K562 (cell line): ENCODE measurements at regions not wholly inside any gene's neighbourhood (a gene's known extent, or its start where the extent isn't known, plus 50 kb on each side); places are given as distances from the start of the nearest gene placed in this dataset.

ENCODE experiments used
- ARID1B ChIP-seq: fragments of 450-650 bp; IDR thresholded peaks from 2 replicates; pipeline ENCODE4 v1.6.1; 2016; ENCODE audit warnings: antibody characterized with exemption, mild to moderate bottlenecking, inconsistent platforms
- EGR1 ChIP-seq: fragments of 450-650 bp; conservative IDR thresholded peaks from 2 replicates; pipeline ENCODE4 v1.6.1; 2017; ENCODE audit warnings: mild to moderate bottlenecking
- ETV6 ChIP-seq, 3 experiments: fragments of 150-350 bp in 1 of 3; sonication (generic) in 1 of 3; formaldehyde crosslinking in 1 of 3; IDR thresholded peaks; 2 replicates each; pipeline versions ENCODE4 v1.6.1 to v1.8.0; 2014 to 2022; ENCODE audit warnings: borderline replicate concordance in 2 of 3, low read depth in 2 of 3, antibody characterized with exemption in 1 of 3, low read length in 1 of 3, mild to moderate bottlenecking in 1 of 3, missing genetic modification reagents in 1 of 3
- FOXK2 ChIP-seq, 2 experiments: fragments of 450-650 bp; IDR thresholded peaks in 1 of 2; conservative IDR thresholded peaks in 1 of 2; 2 replicates each; pipeline ENCODE4 v1.6.1; 2016; ENCODE audit warnings: low read depth in 2 of 2, mild to moderate bottlenecking in 1 of 2
- HNRNPL ChIP-seq: fragments of 200-400 bp; formaldehyde crosslinking; IDR thresholded peaks from 2 replicates; pipeline ENCODE4 v1.6.1; 2017; ENCODE audit warnings: low read depth, mild to moderate bottlenecking, low read length
- JUNB ChIP-seq: fragments of 450-650 bp; formaldehyde crosslinking; conservative IDR thresholded peaks from 2 replicates; pipeline ENCODE4 v1.4.0; 2020; ENCODE audit warnings: mild to moderate bottlenecking
- NCOR1 ChIP-seq: fragments of 450-650 bp; IDR thresholded peaks from 2 replicates; pipeline ENCODE4 v1.6.1; 2016; ENCODE audit warnings: mild to moderate bottlenecking, moderate library complexity
- YBX1 ChIP-seq: fragments of 450-650 bp; IDR thresholded peaks from 2 replicates; pipeline ENCODE4 v1.7.1; 2016; ENCODE audit warnings: mild to moderate bottlenecking
- ZNF707 ChIP-seq: fragments of 250-450 bp; sonication (Bioruptor Pico); conservative IDR thresholded peaks from 2 replicates; pipeline ENCODE4 v1.8.0; 2022; ENCODE audit warnings: inconsistent platforms, mild to moderate bottlenecking, moderate library complexity
- TF ChIP-seq, protein P1 (sequence below), 3 experiments: IDR thresholded peaks in 2 of 3; conservative IDR thresholded peaks in 1 of 3; 2 replicates each; pipeline ENCODE4 v1.5.1; 2011 to 2012; ENCODE audit warnings: low read length in 3 of 3, mild to moderate bottlenecking in 3 of 3, control low read depth in 2 of 3, improper control_type of control experiment in 1 of 3, inconsistent platforms in 1 of 3, low read depth in 1 of 3, mixed read lengths in 1 of 3, moderate library complexity in 1 of 3; ENCODE audit not compliant: insufficient read depth in 2 of 3

DNA sequence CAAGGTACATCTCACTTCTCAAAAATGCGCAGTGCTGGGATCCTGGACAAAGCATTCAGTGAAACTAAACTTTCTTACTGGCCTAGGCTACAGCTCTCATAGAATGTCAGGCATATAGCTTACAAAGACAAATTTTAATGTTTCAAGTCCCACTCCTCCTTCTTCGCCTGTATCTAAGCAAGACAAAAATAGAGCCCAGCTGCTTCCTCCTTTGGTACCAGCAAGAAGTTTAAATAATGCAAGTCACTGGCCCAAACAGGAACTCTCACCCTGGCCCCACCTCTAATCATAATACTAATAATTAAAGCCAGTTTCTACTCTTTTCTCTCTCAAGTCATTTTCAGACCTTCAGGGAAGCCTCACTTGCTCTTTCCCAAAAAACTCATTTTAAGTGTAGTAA, 1267.9 kb downstream of the MRPL39 start:
- TF ChIP-seq JUNB (CRISPR knock-in tag) (no peak), FOXK2 (conservative IDR thresholded peaks at IDR 0.05 in 1 of 2, IDR thresholded peaks at IDR 0.05 in 1 of 2; ENCODE audit: low read depth in 2 of 2) (no peak), NCOR1 (no peak), HNRNPL (no peak), EGR1 (no peak), ETV6 (IDR thresholded peaks at IDR 0.05; ENCODE audit: borderline replicate concordance in 1 of 2, low read depth in 2 of 2, low read length in 1 of 2) (no peak), ETV6 (CRISPR knock-in tag; IDR thresholded peaks at IDR 0.05; ENCODE audit: borderline replicate concordance) (no peak), ARID1B (no peak), ZNF707 (no peak), YBX1 (no peak)
- TF ChIP-seq, protein P1, sequence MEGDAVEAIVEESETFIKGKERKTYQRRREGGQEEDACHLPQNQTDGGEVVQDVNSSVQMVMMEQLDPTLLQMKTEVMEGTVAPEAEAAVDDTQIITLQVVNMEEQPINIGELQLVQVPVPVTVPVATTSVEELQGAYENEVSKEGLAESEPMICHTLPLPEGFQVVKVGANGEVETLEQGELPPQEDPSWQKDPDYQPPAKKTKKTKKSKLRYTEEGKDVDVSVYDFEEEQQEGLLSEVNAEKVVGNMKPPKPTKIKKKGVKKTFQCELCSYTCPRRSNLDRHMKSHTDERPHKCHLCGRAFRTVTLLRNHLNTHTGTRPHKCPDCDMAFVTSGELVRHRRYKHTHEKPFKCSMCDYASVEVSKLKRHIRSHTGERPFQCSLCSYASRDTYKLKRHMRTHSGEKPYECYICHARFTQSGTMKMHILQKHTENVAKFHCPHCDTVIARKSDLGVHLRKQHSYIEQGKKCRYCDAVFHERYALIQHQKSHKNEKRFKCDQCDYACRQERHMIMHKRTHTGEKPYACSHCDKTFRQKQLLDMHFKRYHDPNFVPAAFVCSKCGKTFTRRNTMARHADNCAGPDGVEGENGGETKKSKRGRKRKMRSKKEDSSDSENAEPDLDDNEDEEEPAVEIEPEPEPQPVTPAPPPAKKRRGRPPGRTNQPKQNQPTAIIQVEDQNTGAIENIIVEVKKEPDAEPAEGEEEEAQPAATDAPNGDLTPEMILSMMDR (IDR thresholded peaks at IDR 0.05 in 2 of 3, conservative IDR thresholded peaks at IDR 0.05 in 1 of 3; ENCODE audit: insufficient read depth in 2 of 3, low read depth in 1 of 3, low read length in 3 of 3): no peak
